HFFc6 (cell line): ENCODE measurements at regions not wholly inside any gene's neighbourhood (a gene's known extent, or its start where the extent isn't known, plus 50 kb on each side); places are given as distances from the start of the nearest gene placed in this dataset.

ENCODE experiments used
- DNase-seq: peaks from one replicate; pipeline ENCODE4 v3.0.0-alpha.2; 2018
- H3K27ac Mint-ChIP-seq: 2 replicates; pipeline ENCODE4 v1.8.0; 2020; ENCODE audit warnings: mild to moderate bottlenecking, mixed read lengths
- H3K27me3 Mint-ChIP-seq: 2 replicates; pipeline ENCODE4 v1.8.0; 2021; ENCODE audit warnings: mild to moderate bottlenecking, moderate library complexity, mixed read lengths; ENCODE audit not compliant: insufficient read depth
- H3K36me3 Mint-ChIP-seq: 2 replicates; pipeline ENCODE4 v1.8.0; 2021; ENCODE audit warnings: low read depth, mixed read lengths
- H3K4me1 Mint-ChIP-seq: 2 replicates; pipeline ENCODE4 v1.8.0; 2020; ENCODE audit warnings: low read depth, mixed read lengths
- H3K4me3 Mint-ChIP-seq: 2 replicates; pipeline ENCODE4 v1.8.0; 2020; ENCODE audit warnings: mild to moderate bottlenecking, moderate library complexity, mixed read lengths
- H3K9me3 Mint-ChIP-seq: 2 replicates; pipeline ENCODE4 v1.8.0; 2020; ENCODE audit warnings: mild to moderate bottlenecking, mixed read lengths
- TF ChIP-seq, protein P1 (sequence below): fragments of 200-600 bp; sonication (generic); IDR thresholded peaks from 2 replicates; pipeline ENCODE4 v1.5.0; 2021; ENCODE audit warnings: antibody characterized with exemption, mild to moderate bottlenecking

DNA sequence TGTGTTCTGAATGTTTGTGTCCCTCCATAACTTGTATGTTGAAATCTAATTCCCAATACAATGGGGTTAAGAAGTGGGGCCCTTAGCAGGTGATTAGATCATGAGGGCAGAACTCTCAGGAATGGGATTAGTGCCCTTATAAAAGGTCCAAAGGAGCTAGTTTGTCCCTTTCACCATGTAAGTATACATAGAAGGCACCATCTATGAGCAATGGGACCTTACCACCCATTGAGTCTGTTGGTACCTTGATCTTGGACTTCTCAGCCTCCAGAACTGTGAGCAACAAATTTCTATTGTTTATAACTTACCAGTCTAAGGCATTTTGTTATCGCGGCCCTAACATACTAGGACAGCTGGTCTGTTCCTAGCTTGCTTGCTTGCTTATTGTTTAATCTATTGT is 106.3 kb downstream of the MYCN start:
- peaks cover 44% of the 10 kb centered on the region for H3K9me3 Mint-ChIP-seq
- H3K4me3 Mint-ChIP-seq, result no peak overlapping the region
- H3K27ac Mint-ChIP-seq, result no peak overlapping the region
- H3K36me3 Mint-ChIP-seq, result peaks cover 12% of the 10 kb centered on the region; the same call in 1 of the 2 replicates
- no peak for DNase-seq
- no peaks in the 10 kb centered on the region; the same call in 1 of the 2 replicates for H3K27me3 Mint-ChIP-seq
- TF ChIP-seq, protein P1, sequence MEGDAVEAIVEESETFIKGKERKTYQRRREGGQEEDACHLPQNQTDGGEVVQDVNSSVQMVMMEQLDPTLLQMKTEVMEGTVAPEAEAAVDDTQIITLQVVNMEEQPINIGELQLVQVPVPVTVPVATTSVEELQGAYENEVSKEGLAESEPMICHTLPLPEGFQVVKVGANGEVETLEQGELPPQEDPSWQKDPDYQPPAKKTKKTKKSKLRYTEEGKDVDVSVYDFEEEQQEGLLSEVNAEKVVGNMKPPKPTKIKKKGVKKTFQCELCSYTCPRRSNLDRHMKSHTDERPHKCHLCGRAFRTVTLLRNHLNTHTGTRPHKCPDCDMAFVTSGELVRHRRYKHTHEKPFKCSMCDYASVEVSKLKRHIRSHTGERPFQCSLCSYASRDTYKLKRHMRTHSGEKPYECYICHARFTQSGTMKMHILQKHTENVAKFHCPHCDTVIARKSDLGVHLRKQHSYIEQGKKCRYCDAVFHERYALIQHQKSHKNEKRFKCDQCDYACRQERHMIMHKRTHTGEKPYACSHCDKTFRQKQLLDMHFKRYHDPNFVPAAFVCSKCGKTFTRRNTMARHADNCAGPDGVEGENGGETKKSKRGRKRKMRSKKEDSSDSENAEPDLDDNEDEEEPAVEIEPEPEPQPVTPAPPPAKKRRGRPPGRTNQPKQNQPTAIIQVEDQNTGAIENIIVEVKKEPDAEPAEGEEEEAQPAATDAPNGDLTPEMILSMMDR, result no peak
- no peaks in the 10 kb centered on the region for H3K4me1 Mint-ChIP-seq

DNA sequence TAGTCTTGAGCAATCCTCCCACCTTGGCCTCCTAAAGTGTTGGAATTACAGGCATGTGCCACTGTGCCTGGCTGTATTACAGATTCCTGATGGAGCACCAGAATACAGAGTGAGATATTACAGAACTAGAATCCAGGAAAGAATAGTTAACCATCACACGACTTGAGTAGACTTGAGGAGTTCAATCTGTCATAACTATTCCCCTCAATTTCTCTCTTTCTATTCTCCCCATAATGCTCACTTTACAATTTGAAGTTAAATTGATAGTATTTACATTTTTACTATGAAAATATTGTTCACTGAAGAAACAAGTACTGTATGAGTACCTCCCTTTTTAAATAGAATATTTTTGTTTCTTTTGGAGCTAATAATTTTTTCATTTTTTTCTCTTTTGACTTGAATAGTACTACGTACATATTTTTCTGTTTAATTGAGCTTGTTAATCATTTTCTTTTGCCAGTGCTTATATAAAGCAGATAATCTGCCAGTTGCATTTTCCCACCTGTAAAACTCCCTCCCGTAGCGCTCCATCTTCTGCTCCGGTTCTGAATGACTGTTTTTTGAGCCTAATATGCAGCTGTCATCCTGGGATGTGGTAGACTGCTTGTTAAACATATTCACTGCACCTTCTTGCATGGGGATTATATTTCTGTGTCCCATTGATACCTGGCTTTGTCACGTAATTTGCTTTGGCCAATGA is 105.5 kb downstream of the MYCN start:
- Mint-ChIP-seq H3K4me1 (no peaks in the 10 kb centered on the region), H3K36me3 (peaks cover 15% of the 10 kb centered on the region; the same call in 1 of the 2 replicates), H3K9me3 (peaks cover 50% of the 10 kb centered on the region), H3K27me3 (no peaks in the 10 kb centered on the region; the same call in 1 of the 2 replicates), H3K27ac (no peak overlapping the region), H3K4me3 (no peak overlapping the region)
- TF ChIP-seq, protein P1, result no peak
- DNase-seq, result no peak

DNA sequence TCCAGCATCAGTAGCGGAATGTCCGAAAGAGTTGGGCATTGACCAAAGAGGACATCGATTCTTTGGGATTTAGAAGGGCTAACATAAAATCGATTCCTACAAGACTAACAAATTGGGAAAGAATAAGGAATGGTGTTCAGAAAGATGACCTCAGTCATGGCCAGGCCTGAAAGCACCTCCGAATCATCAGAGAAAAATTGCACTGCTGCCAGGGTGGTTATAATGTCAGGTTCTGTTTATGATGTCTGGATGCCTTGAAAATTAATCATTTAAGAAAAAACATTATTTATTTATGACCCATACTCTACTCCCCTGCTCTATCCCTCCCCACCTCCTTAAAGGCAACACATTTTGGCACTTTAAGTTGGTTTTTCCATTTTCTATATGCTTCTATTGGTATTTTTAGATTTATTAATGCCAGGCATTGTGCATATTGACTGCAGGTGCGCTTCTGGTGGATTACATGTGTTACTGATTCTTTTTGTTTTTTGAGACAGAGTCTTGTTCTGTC is 104.7 kb downstream of the MYCN start:
- Mint-ChIP-seq H3K9me3 (peaks cover 49% of the 10 kb centered on the region), H3K4me3 (no peak overlapping the region), H3K4me1 (no peaks in the 10 kb centered on the region), H3K36me3 (peaks cover 15% of the 10 kb centered on the region; the same call in 1 of the 2 replicates), H3K27me3 (no peaks in the 10 kb centered on the region; the same call in 1 of the 2 replicates), H3K27ac (no peak overlapping the region)
- TF ChIP-seq, protein P1, result no peak
- no peak for DNase-seq

DNA sequence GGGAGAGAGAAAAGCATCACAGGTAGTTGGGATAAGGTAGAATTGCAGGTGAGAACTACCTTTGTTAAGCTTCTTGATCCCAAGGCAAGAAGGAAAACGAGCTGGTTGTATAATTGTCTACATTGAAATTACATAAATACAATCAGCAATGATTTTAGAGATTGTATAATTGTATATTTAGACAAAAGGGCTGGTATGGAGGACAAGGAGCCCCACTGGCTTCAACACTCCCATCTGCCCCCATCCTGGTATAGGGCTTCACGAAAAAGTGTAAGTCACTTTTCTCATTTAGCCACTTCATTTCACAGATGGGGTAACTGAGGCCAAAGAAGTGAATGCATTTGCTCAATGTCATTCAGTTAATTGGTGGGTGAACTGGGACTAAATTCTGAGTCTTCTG is 103.3 kb downstream of the MYCN start:
- Mint-ChIP-seq H3K9me3 (peaks cover 51% of the 10 kb centered on the region), H3K27me3 (no peaks in the 10 kb centered on the region; the same call in 1 of the 2 replicates), H3K36me3 (peaks cover 15% of the 10 kb centered on the region; the same call in 1 of the 2 replicates)

DNA sequence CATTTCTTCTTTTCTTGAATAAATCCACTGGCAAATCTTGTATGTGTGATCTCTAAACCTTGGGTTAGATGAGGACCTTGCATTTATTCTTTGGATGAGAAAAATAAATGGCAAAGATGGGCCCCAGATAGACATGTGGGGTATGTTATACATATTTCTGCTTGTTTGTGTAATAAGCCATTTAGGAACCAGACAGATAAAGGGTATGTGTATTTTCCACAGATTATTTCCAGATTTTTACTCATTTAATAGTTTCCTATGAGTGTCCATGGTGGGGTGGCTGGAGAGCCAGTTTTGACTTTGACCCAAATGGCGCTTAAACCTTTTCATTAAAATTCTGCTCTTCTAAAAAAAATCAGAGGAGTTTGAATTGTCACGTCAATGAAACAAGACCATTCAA is 102.8 kb downstream of the MYCN start:
- no peak overlapping the region for H3K27ac Mint-ChIP-seq
- H3K4me1 Mint-ChIP-seq, result no peaks in the 10 kb centered on the region
- TF ChIP-seq, protein P1, result no peak
- peaks cover 15% of the 10 kb centered on the region; the same call in 1 of the 2 replicates for H3K36me3 Mint-ChIP-seq
- DNase-seq, result no peak
- H3K4me3 Mint-ChIP-seq, result no peak overlapping the region
- H3K27me3 Mint-ChIP-seq, result no peaks in the 10 kb centered on the region; the same call in 1 of the 2 replicates
- H3K9me3 Mint-ChIP-seq, result peaks cover 54% of the 10 kb centered on the region

More for the DNA sequence above, 103.3 kb downstream of the MYCN start:
- Mint-ChIP-seq H3K4me1 (no peaks in the 10 kb centered on the region), H3K4me3 (no peak overlapping the region), H3K27ac (no peak overlapping the region)
- TF ChIP-seq, protein P1, result no peak
- DNase-seq, result no peak
